ENCODE measurements at regions not wholly inside any gene's neighbourhood (a gene's known extent, or its start where the extent isn't known, plus 50 kb on each side); places are given as distances from the start of the nearest gene placed in this dataset.

GRCh38 chr5:24053737-24054136, 546.3 kb downstream of the PRDM9 start:
- TF ChIP-seq CTCF (IDR thresholded peaks at IDR 0.05; ENCODE audit: low read depth, low read length, missing control alignments) = no peak
- DNase-seq (ENCODE audit: low read depth) = no peak
- no peak overlapping the region for H3K4me3 ChIP-seq (ENCODE audit: low read depth, low read length)

- no peak overlapping the region for H3K4me3 ChIP-seq (ENCODE audit: low read depth, low read length)
- DNase-seq (ENCODE audit: low read depth) = no peak
- TF ChIP-seq CTCF (IDR thresholded peaks at IDR 0.05; ENCODE audit: low read depth, low read length, missing control alignments) = no peak
Observed at GRCh38 chr5:24059006-24059405, 551.6 kb downstream of the PRDM9 start.

GRCh38 chr5:24059716-24060115, 552.3 kb downstream of the PRDM9 start:
- no peak for DNase-seq (ENCODE audit: low read depth)

GRCh38 chr5:24065779-24066178, 558.4 kb downstream of the PRDM9 start:
- DNase-seq (ENCODE audit: low read depth) = no peak
- no peak overlapping the region for H3K4me3 ChIP-seq (ENCODE audit: low read depth, low read length)
- TF ChIP-seq CTCF (IDR thresholded peaks at IDR 0.05; ENCODE audit: low read depth, low read length, missing control alignments) = no peak

More at GRCh38 chr5:24059716-24060115, 552.3 kb downstream of the PRDM9 start:
- H3K4me3 ChIP-seq (ENCODE audit: low read depth, low read length) = no peak overlapping the region
- no peak for TF ChIP-seq CTCF (IDR thresholded peaks at IDR 0.05; ENCODE audit: low read depth, low read length, missing control alignments)

- no peak for TF ChIP-seq CTCF (IDR thresholded peaks at IDR 0.05; ENCODE audit: low read depth, low read length, missing control alignments)
- DNase-seq (ENCODE audit: low read depth) = no peak
- H3K4me3 ChIP-seq (ENCODE audit: low read depth, low read length) = no peak overlapping the region
Observed at GRCh38 chr5:24067208-24067607, 559.8 kb downstream of the PRDM9 start.

GRCh38 chr5:24068524-24068923, 561.1 kb downstream of the PRDM9 start:
- no peak for TF ChIP-seq CTCF (IDR thresholded peaks at IDR 0.05; ENCODE audit: low read depth, low read length, missing control alignments)
- DNase-seq (ENCODE audit: low read depth) = no peak
- H3K4me3 ChIP-seq (ENCODE audit: low read depth, low read length) = no peak overlapping the region

- no peak overlapping the region for H3K4me3 ChIP-seq (ENCODE audit: low read depth, low read length)
- DNase-seq (ENCODE audit: low read depth) = no peak
- TF ChIP-seq CTCF (IDR thresholded peaks at IDR 0.05; ENCODE audit: low read depth, low read length, missing control alignments) = no peak
Observed at GRCh38 chr5:24073107-24073506, 565.7 kb downstream of the PRDM9 start.

Measured in GM12864 (cell line).